PC-3 (cell line): ENCODE measurements at regions not wholly inside any gene's neighbourhood (a gene's known extent, or its start where the extent isn't known, plus 50 kb on each side); places are given as distances from the start of the nearest gene placed in this dataset.

Source experiments
- CTCF ChIP-seq: fragments of 300-600 bp; sonication (generic); conservative IDR thresholded peaks from 2 replicates; pipeline ENCODE4 v1.5.1; 2017; ENCODE audit warnings: antibody characterized with exemption, low read depth, mild to moderate bottlenecking, low read length
- EZH2phosphoT487 ChIP-seq: fragments of 300-600 bp; sonication (generic); IDR thresholded peaks from 2 replicates; pipeline ENCODE4 v1.6.1; 2018; ENCODE audit warnings: mild to moderate bottlenecking, antibody characterized with exemption, low read length, borderline replicate concordance

- no peak for TF ChIP-seq CTCF
- TF ChIP-seq EZH2phosphoT487, result no peak
Measured at GRCh38 chr3:193911784-193912340, 224.1 kb upstream of the HES1 start.
